ENCODE measurements at regions not wholly inside any gene's neighbourhood (a gene's known extent, or its start where the extent isn't known, plus 50 kb on each side); places are given as distances from the start of the nearest gene placed in this dataset.
"Not testable (repeated sequence)": the region's sequence is repeated elsewhere in the genome, so short reads cannot be mapped to it uniquely, and the experiment has no call there.

GRCh38 chr15:24733659-24734058 lies 58.1 kb downstream of the NPAP1 start:
- DNase-seq (ENCODE audit: low read depth in 4 of 4, low spot score in 1 of 4), result no peak

GRCh38 chr15:24734396-24734795 lies 58.8 kb downstream of the NPAP1 start:
- DNase-seq (ENCODE audit: low read depth in 4 of 4, low spot score in 1 of 4), result no peak

- DNase-seq (ENCODE audit: low read depth in 4 of 4, low spot score in 1 of 4), result no peak
These were observed 69.7 kb downstream of the NPAP1 start for GRCh38 chr15:24745290-24745689.

- DNase-seq (ENCODE audit: low read depth in 4 of 4, low spot score in 1 of 4), result no peak
These were observed 70.5 kb downstream of the NPAP1 start for GRCh38 chr15:24746094-24746493.

- no peak for DNase-seq (ENCODE audit: low read depth in 4 of 4, low spot score in 1 of 4)
These were observed 71.8 kb downstream of the NPAP1 start for GRCh38 chr15:24747376-24747775.

- DNase-seq (ENCODE audit: low read depth in 4 of 4, low spot score in 1 of 4), result no peak
These were observed 73.4 kb downstream of the NPAP1 start for GRCh38 chr15:24748812-24749439.

- DNase-seq (ENCODE audit: low read depth in 4 of 4, low spot score in 1 of 4), result no peak
These were observed 76.8 kb downstream of the NPAP1 start for GRCh38 chr15:24752354-24752753.

GRCh38 chr15:24756101-24756500 lies 80.5 kb downstream of the NPAP1 start:
- no peak for DNase-seq (ENCODE audit: low read depth in 4 of 4, low spot score in 1 of 4)

GRCh38 chr15:24760066-24760465 lies 84.5 kb downstream of the NPAP1 start:
- no peak for DNase-seq (ENCODE audit: low read depth in 4 of 4, low spot score in 1 of 4)

- DNase-seq (ENCODE audit: low read depth in 4 of 4, low spot score in 1 of 4), result no peak
These were observed 86.2 kb downstream of the NPAP1 start for GRCh38 chr15:24761704-24762302.

GRCh38 chr15:24763891-24764290 lies 88.3 kb downstream of the NPAP1 start:
- no peak for DNase-seq (ENCODE audit: low read depth in 4 of 4, low spot score in 1 of 4)

GRCh38 chr15:24764375-24765171 lies 89.0 kb downstream of the NPAP1 start:
- no peak for DNase-seq (ENCODE audit: low read depth in 4 of 4, low spot score in 1 of 4)

GRCh38 chr15:24766511-24767133 lies 91.0 kb downstream of the NPAP1 start:
- no peak for DNase-seq (ENCODE audit: low read depth in 4 of 4, low spot score in 1 of 4)

GRCh38 chr15:24772266-24772665 lies 96.7 kb downstream of the NPAP1 start:
- no peak for DNase-seq (ENCODE audit: low read depth in 4 of 4, low spot score in 1 of 4)

- DNase-seq (ENCODE audit: low read depth in 4 of 4, low spot score in 1 of 4), result peak; percentile 4 to 50 (median 34)
These were observed 97.3 kb downstream of the NPAP1 start for GRCh38 chr15:24772686-24773373.

GRCh38 chr15:24777307-24777706 lies 101.7 kb downstream of the NPAP1 start:
- no peak for DNase-seq (ENCODE audit: low read depth in 4 of 4, low spot score in 1 of 4)

GRCh38 chr15:24784506-24784905 lies 108.9 kb downstream of the NPAP1 start:
- DNase-seq (ENCODE audit: low read depth in 4 of 4, low spot score in 1 of 4), result no peak

GRCh38 chr15:24786347-24786746 lies 110.8 kb downstream of the NPAP1 start:
- DNase-seq (ENCODE audit: low read depth in 4 of 4, low spot score in 1 of 4), result no peak

- not testable (repeated sequence) for DNase-seq (ENCODE audit: low read depth in 4 of 4, low spot score in 1 of 4)
These were observed 127.0 kb downstream of the NPAP1 start for GRCh38 chr15:24802624-24803023.

- no peak for DNase-seq (ENCODE audit: low read depth in 4 of 4, low spot score in 1 of 4)
These were observed 135.1 kb upstream of the SNRPN start for GRCh38 chr15:24819680-24820079.

GRCh38 chr15:24823473-24823872 lies 131.3 kb upstream of the SNRPN start:
- DNase-seq (ENCODE audit: low read depth in 4 of 4, low spot score in 1 of 4), result no peak
